OCI-LY7 (cell line): ENCODE measurements at regions not wholly inside any gene's neighbourhood (a gene's known extent, or its start where the extent isn't known, plus 50 kb on each side); places are given as distances from the start of the nearest gene placed in this dataset.

Experiments used
- BruUV-seq: library from RNA; stranded (reverse); fragments of 400-500 nt; replicated peaks from 2 replicates; lab custom pipeline; 2021; lab: Mats Ljungman, UMichigan
- CTCF ChIA-PET: fragments of 300-600 bp; sonication (Branson Sonifier 250); formaldehyde crosslinking; loops from one replicate; lab custom pipeline; 2022; ENCODE audit warnings: antibody characterized with exemption; ENCODE audit not compliant: unreplicated experiment; lab: Charles Lee
- POLR2A ChIA-PET: fragments of 300-600 bp; sonication (Branson Sonifier 250); formaldehyde crosslinking; loops from one replicate; lab custom pipeline; 2022; ENCODE audit warnings: antibody characterized with exemption; lab: Charles Lee
- DNase-seq: peaks from one replicate; pipeline ENCODE4 v3.0.0-alpha.2; 2015; ENCODE audit warnings: low spot score
- H2AFZ ChIP-seq: fragments of 200-600 bp; sonication (generic), shearing (Covaris generic); 2 replicates; pipeline ENCODE4 v1.6.1; 2014; ENCODE audit warnings: mild to moderate bottlenecking, antibody characterized with exemption, low read length, moderate library complexity
- H3K27ac ChIP-seq: fragments of 200-600 bp; sonication (generic); 2 replicates; pipeline ENCODE4 v1.5.1; 2014; ENCODE audit warnings: mixed run types, low read depth, mild to moderate bottlenecking, moderate library complexity, low read length, inconsistent platforms; ENCODE audit not compliant: poor library complexity, severe bottlenecking
- H3K36me3 ChIP-seq: fragments of 200-600 bp; sonication (generic); 2 replicates; pipeline ENCODE4 v1.6.1; 2014; ENCODE audit warnings: mild to moderate bottlenecking, antibody characterized with exemption, low read length, moderate library complexity, mixed read lengths; ENCODE audit not compliant: insufficient read depth
- H3K4me1 ChIP-seq: fragments of 200-600 bp; sonication (generic); 2 replicates; pipeline ENCODE4 v1.5.1; 2014; ENCODE audit warnings: mild to moderate bottlenecking, low read length; ENCODE audit not compliant: insufficient read depth, poor library complexity, severe bottlenecking
- H3K4me2 ChIP-seq: fragments of 200-600 bp; sonication (generic); 2 replicates; pipeline ENCODE4 v1.6.1; 2014; ENCODE audit warnings: mild to moderate bottlenecking, low read length
- H3K4me3 ChIP-seq: fragments of 200-600 bp; sonication (generic); 2 replicates; pipeline ENCODE4 v1.5.1; 2014; ENCODE audit warnings: mild to moderate bottlenecking, low read depth, low read length; ENCODE audit not compliant: poor library complexity, severe bottlenecking
- H3K79me2 ChIP-seq: fragments of 200-600 bp; sonication (generic); 2 replicates; pipeline ENCODE4 v1.6.1; 2016; ENCODE audit warnings: low read depth, mild to moderate bottlenecking, low read length, moderate library complexity, mixed read lengths; ENCODE audit not compliant: insufficient read depth
- H3K9me2 ChIP-seq: fragments of 200-600 bp; sonication (generic); 2 replicates; pipeline ENCODE4 v1.6.1; 2016; ENCODE audit warnings: mild to moderate bottlenecking, low read length, mixed read lengths; ENCODE audit not compliant: insufficient read depth
- H3K9me3 ChIP-seq: fragments of 200-600 bp; sonication (generic); 2 replicates; pipeline ENCODE4 v1.6.1; 2014; ENCODE audit warnings: mild to moderate bottlenecking, mixed run types, low read length, mixed read lengths
- H4K20me1 ChIP-seq: fragments of 200-600 bp; sonication (generic); 2 replicates; pipeline ENCODE4 v1.6.1; 2014; ENCODE audit warnings: mild to moderate bottlenecking, antibody characterized with exemption, low read length, moderate library complexity, mixed read lengths; ENCODE audit not compliant: insufficient read depth
- EZH2phosphoT487 ChIP-seq: fragments of 200-600 bp; sonication (generic); IDR thresholded peaks from 2 replicates; pipeline ENCODE4 v1.6.1; 2018; ENCODE audit warnings: low read depth, borderline replicate concordance, mild to moderate bottlenecking, mixed run types, antibody characterized with exemption, low read length, moderate library complexity, mixed read lengths
- intact Hi-C: fragments of 100-400 bp; cut with micrococcal nuclease; formaldehyde crosslinking; loops from one replicate; pipeline ENCODE4 v1.10.0; 2022; ENCODE audit not compliant: unreplicated experiment
- TF ChIP-seq, protein P1 (sequence below): fragments of 200-600 bp; sonication (generic); conservative IDR thresholded peaks from 2 replicates; pipeline ENCODE4 v1.5.1; 2014; ENCODE audit warnings: mild to moderate bottlenecking, antibody characterized with exemption, low read length, moderate library complexity, mixed read lengths

- TF ChIP-seq EZH2phosphoT487 = no peak
- TF ChIP-seq, protein P1, sequence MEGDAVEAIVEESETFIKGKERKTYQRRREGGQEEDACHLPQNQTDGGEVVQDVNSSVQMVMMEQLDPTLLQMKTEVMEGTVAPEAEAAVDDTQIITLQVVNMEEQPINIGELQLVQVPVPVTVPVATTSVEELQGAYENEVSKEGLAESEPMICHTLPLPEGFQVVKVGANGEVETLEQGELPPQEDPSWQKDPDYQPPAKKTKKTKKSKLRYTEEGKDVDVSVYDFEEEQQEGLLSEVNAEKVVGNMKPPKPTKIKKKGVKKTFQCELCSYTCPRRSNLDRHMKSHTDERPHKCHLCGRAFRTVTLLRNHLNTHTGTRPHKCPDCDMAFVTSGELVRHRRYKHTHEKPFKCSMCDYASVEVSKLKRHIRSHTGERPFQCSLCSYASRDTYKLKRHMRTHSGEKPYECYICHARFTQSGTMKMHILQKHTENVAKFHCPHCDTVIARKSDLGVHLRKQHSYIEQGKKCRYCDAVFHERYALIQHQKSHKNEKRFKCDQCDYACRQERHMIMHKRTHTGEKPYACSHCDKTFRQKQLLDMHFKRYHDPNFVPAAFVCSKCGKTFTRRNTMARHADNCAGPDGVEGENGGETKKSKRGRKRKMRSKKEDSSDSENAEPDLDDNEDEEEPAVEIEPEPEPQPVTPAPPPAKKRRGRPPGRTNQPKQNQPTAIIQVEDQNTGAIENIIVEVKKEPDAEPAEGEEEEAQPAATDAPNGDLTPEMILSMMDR = no peak
- CTCF ChIA-PET = no interaction called here
- no peaks in the 10 kb centered on the region for H3K9me2 ChIP-seq
- no peak overlapping the region for H2AFZ ChIP-seq
- no peaks in the 10 kb centered on the region for H3K79me2 ChIP-seq
- no TSS peak for BruUV-seq
- POLR2A ChIA-PET = no interaction called here
- H4K20me1 ChIP-seq = no peaks in the 10 kb centered on the region
- H3K27ac ChIP-seq = no peak overlapping the region
- no peak overlapping the region for H3K4me2 ChIP-seq
- H3K4me1 ChIP-seq = no peaks in the 10 kb centered on the region
- no peaks in the 10 kb centered on the region for H3K36me3 ChIP-seq
- DNase-seq = no peak
- H3K9me3 ChIP-seq = no peaks in the 10 kb centered on the region
- intact Hi-C loops = no loop called here
- no peak overlapping the region for H3K4me3 ChIP-seq
These were observed 139.9 kb downstream of the MRPL57 start for GRCh38 chr13:21316376-21316775.

- no peaks in the 10 kb centered on the region for H3K9me2 ChIP-seq
- no peaks in the 10 kb centered on the region for H3K36me3 ChIP-seq
- H3K4me2 ChIP-seq = no peak overlapping the region
- H4K20me1 ChIP-seq = no peaks in the 10 kb centered on the region
- intact Hi-C loops = no loop called here
- H3K79me2 ChIP-seq = no peaks in the 10 kb centered on the region
- POLR2A ChIA-PET = no interaction called here
- no peaks in the 10 kb centered on the region for H3K4me1 ChIP-seq
- no peak overlapping the region for H2AFZ ChIP-seq
- TF ChIP-seq, protein P1 = no peak
- no peak for TF ChIP-seq EZH2phosphoT487
- no peaks in the 10 kb centered on the region for H3K9me3 ChIP-seq
- CTCF ChIA-PET = no interaction called here
- no TSS peak for BruUV-seq
- no peak for DNase-seq
- no peak overlapping the region for H3K27ac ChIP-seq
- H3K4me3 ChIP-seq = no peak overlapping the region
These were observed 140.1 kb downstream of the ZDHHC20 start for GRCh38 chr13:21318891-21319532.

- Histone ChIP-seq H2AFZ (no peak overlapping the region), H3K79me2 (no peaks in the 10 kb centered on the region), H3K4me2 (no peak overlapping the region), H3K9me2 (no peaks in the 10 kb centered on the region), H3K4me1 (no peaks in the 10 kb centered on the region), H3K9me3 (no peaks in the 10 kb centered on the region), H3K4me3 (no peak overlapping the region), H4K20me1 (no peaks in the 10 kb centered on the region), H3K36me3 (no peaks in the 10 kb centered on the region), H3K27ac (no peak overlapping the region)
- intact Hi-C loops = no loop called here
- no peak for DNase-seq
- CTCF ChIA-PET = no interaction called here
- TF ChIP-seq EZH2phosphoT487 = no peak
- TF ChIP-seq, protein P1 = no peak
- POLR2A ChIA-PET = no interaction called here
- BruUV-seq = no TSS peak
These were observed 139.0 kb downstream of the ZDHHC20 start for GRCh38 chr13:21319869-21320641.
